ENCODE measurements at regions not wholly inside any gene's neighbourhood (a gene's known extent, or its start where the extent isn't known, plus 50 kb on each side); places are given as distances from the start of the nearest gene placed in this dataset.

- TF ChIP-seq CTCF (IDR thresholded peaks at IDR 0.05): no peak
- no peak for TF ChIP-seq EZH2phosphoT487 (IDR thresholded peaks at IDR 0.05)
Observed at GRCh38 chr6:169052462-169052861, 201.2 kb downstream of the THBS2 start.
